ENCODE measurements at regions not wholly inside any gene's neighbourhood (a gene's known extent, or its start where the extent isn't known, plus 50 kb on each side); places are given as distances from the start of the nearest gene placed in this dataset.

- Histone ChIP-seq H3K9me2 (replicated peaks; ENCODE audit: insufficient read depth, low read length) (no peaks in the 10 kb centered on the region), H3K9ac (ENCODE audit: low read length) (no peak overlapping the region), H4K20me1 (ENCODE audit: low read depth, low read length) (no peaks in the 10 kb centered on the region), H3K27me3 (ENCODE audit: low read length) (no peaks in the 10 kb centered on the region), H3K36me3 (ENCODE audit: low read length) (no peaks in the 10 kb centered on the region), H3K4me3 (ENCODE audit: insufficient read depth, low read length, poor library complexity, severe bottlenecking) (no peak overlapping the region), H3F3A (ENCODE audit: insufficient read depth) (no peaks in the 10 kb centered on the region), H3K79me2 (ENCODE audit: insufficient read depth, low read length) (no peaks in the 10 kb centered on the region), H3K9me3 (ENCODE audit: insufficient read depth, low read length) (no peaks in the 10 kb centered on the region), H3K27ac (ENCODE audit: low read depth, low read length) (no peak overlapping the region), H2AFZ (ENCODE audit: low read depth, low read length, severe bottlenecking) (no peak overlapping the region), H3K4me2 (ENCODE audit: low read depth, low read length, poor library complexity, severe bottlenecking) (no peak overlapping the region)
- TF ChIP-seq CTCF (IDR thresholded peaks at IDR 0.05; ENCODE audit: insufficient read depth, low read length, poor library complexity, severe bottlenecking) (no peak), EZH2phosphoT487 (conservative IDR thresholded peaks at IDR 0.05; ENCODE audit: low read length) (no peak)
Measured at GRCh38 chr13:72403396-72404010, 323.9 kb downstream of the MZT1 start.

- Histone ChIP-seq H3K27me3 (ENCODE audit: low read length) (no peaks in the 10 kb centered on the region), H3K27ac (ENCODE audit: low read depth, low read length) (no peak overlapping the region), H3K4me3 (ENCODE audit: insufficient read depth, low read length, poor library complexity, severe bottlenecking) (no peak overlapping the region), H3K79me2 (ENCODE audit: insufficient read depth, low read length) (no peaks in the 10 kb centered on the region), H3K9me2 (replicated peaks; ENCODE audit: insufficient read depth, low read length) (no peaks in the 10 kb centered on the region), H3K9me3 (ENCODE audit: insufficient read depth, low read length) (no peaks in the 10 kb centered on the region), H3K9ac (ENCODE audit: low read length) (no peak overlapping the region), H3K36me3 (ENCODE audit: low read length) (no peaks in the 10 kb centered on the region), H2AFZ (ENCODE audit: low read depth, low read length, severe bottlenecking) (no peak overlapping the region), H3F3A (ENCODE audit: insufficient read depth) (no peaks in the 10 kb centered on the region), H3K4me2 (ENCODE audit: low read depth, low read length, poor library complexity, severe bottlenecking) (no peak overlapping the region), H4K20me1 (ENCODE audit: low read depth, low read length) (no peaks in the 10 kb centered on the region)
- TF ChIP-seq CTCF (IDR thresholded peaks at IDR 0.05; ENCODE audit: insufficient read depth, low read length, poor library complexity, severe bottlenecking) (no peak), EZH2phosphoT487 (conservative IDR thresholded peaks at IDR 0.05; ENCODE audit: low read length) (no peak)
Measured at GRCh38 chr13:72400856-72401255, 326.6 kb downstream of the MZT1 start.

GRCh38 chr13:72399351-72399750 lies 328.1 kb downstream of the MZT1 start:
- Histone ChIP-seq H3K27me3 (ENCODE audit: low read length) (no peaks in the 10 kb centered on the region), H3K4me2 (ENCODE audit: low read depth, low read length, poor library complexity, severe bottlenecking) (no peak overlapping the region), H3K4me3 (ENCODE audit: insufficient read depth, low read length, poor library complexity, severe bottlenecking) (no peak overlapping the region), H3K27ac (ENCODE audit: low read depth, low read length) (no peak overlapping the region), H3K9me3 (ENCODE audit: insufficient read depth, low read length) (no peaks in the 10 kb centered on the region), H4K20me1 (ENCODE audit: low read depth, low read length) (no peaks in the 10 kb centered on the region), H3F3A (ENCODE audit: insufficient read depth) (no peaks in the 10 kb centered on the region), H3K9me2 (replicated peaks; ENCODE audit: insufficient read depth, low read length) (no peaks in the 10 kb centered on the region), H3K36me3 (ENCODE audit: low read length) (no peaks in the 10 kb centered on the region), H3K79me2 (ENCODE audit: insufficient read depth, low read length) (no peaks in the 10 kb centered on the region), H3K9ac (ENCODE audit: low read length) (no peak overlapping the region), H2AFZ (ENCODE audit: low read depth, low read length, severe bottlenecking) (no peak overlapping the region)
- TF ChIP-seq EZH2phosphoT487 (conservative IDR thresholded peaks at IDR 0.05; ENCODE audit: low read length): no peak
- TF ChIP-seq CTCF (IDR thresholded peaks at IDR 0.05; ENCODE audit: insufficient read depth, low read length, poor library complexity, severe bottlenecking): no peak

All from SU-DHL-6 (cell line).